Keratinocyte (primary cell): ENCODE measurements at regions not wholly inside any gene's neighbourhood (a gene's known extent, or its start where the extent isn't known, plus 50 kb on each side); places are given as distances from the start of the nearest gene placed in this dataset.

ENCODE experiments used
- DNase-seq: peaks from one replicate; pipeline ENCODE4 v3.0.0-alpha.2; 2011; ENCODE audit warnings: low read depth, missing footprints, low spot score
- FAIRE-seq: peaks from 2 replicates; lab custom pipeline; 2011; peaks lifted over from hg19 to GRCh38; lab: Jason Lieb, UNC
- H2AFZ ChIP-seq: 2 replicates; pipeline ENCODE4 v1.6.0; 2012; ENCODE audit warnings: low read length, control low read depth, inconsistent platforms; ENCODE audit not compliant: control insufficient read depth
- H3K27ac ChIP-seq: 2 replicates; pipeline ENCODE4 v1.5.1; 2011; ENCODE audit warnings: low read length; ENCODE audit not compliant: control insufficient read depth, insufficient read depth
- H3K27me3 ChIP-seq: 3 replicates; pipeline ENCODE4 v1.6.0; 2011; ENCODE audit warnings: low read length; ENCODE audit not compliant: control insufficient read depth, insufficient read depth; ENCODE audit errors: extremely low read depth
- H3K36me3 ChIP-seq, 2 experiments: 2 replicates in 1 of 2; 3 replicates in 1 of 2; pipeline ENCODE4 v1.5.1; 2011; ENCODE audit warnings: low read length in 2 of 2, mild to moderate bottlenecking in 1 of 2; ENCODE audit not compliant: control insufficient read depth in 2 of 2, insufficient read depth in 2 of 2; ENCODE audit errors: extremely low read depth in 1 of 2
- H3K4me1 ChIP-seq: 3 replicates; pipeline ENCODE4 v1.5.1; 2011; ENCODE audit warnings: low read length; ENCODE audit not compliant: control insufficient read depth, insufficient read depth; ENCODE audit errors: extremely low read depth
- H3K4me2 ChIP-seq: 3 replicates; pipeline ENCODE4 v1.6.0; 2011; ENCODE audit warnings: low read depth, low read length; ENCODE audit not compliant: control insufficient read depth, insufficient read depth; ENCODE audit errors: extremely low read depth
- H3K4me3 ChIP-seq, 3 experiments: fragments of 200-600 bp in 1 of 3; sonication (generic) in 1 of 3; 2 replicates in 2 of 3; 3 replicates in 1 of 3; pipeline ENCODE4 v1.5.1; 2011 to 2016; ENCODE audit warnings: low read length in 3 of 3, mild to moderate bottlenecking in 3 of 3, control low read depth in 2 of 3, inconsistent platforms in 1 of 3, low read depth in 1 of 3, mixed read lengths in 1 of 3, mixed run types in 1 of 3, moderate library complexity in 1 of 3; ENCODE audit not compliant: control insufficient read depth in 2 of 3, insufficient read depth in 2 of 3; ENCODE audit errors: extremely low read depth in 1 of 3
- H3K79me2 ChIP-seq: 2 replicates; pipeline ENCODE4 v1.6.0; 2012; ENCODE audit warnings: low read length; ENCODE audit not compliant: control insufficient read depth, insufficient read depth
- H3K9ac ChIP-seq: 3 replicates; pipeline ENCODE4 v1.6.0; 2011; ENCODE audit warnings: low read length; ENCODE audit not compliant: control insufficient read depth, insufficient read depth; ENCODE audit errors: extremely low read depth
- H3K9me1 ChIP-seq: 3 replicates; pipeline ENCODE4 v1.6.0; 2011; ENCODE audit warnings: low read length; ENCODE audit not compliant: control insufficient read depth, insufficient read depth; ENCODE audit errors: extremely low read depth
- H3K9me3 ChIP-seq: 2 replicates; pipeline ENCODE4 v1.5.1; 2012; ENCODE audit warnings: low read depth, low read length; ENCODE audit not compliant: control insufficient read depth
- H4K20me1 ChIP-seq: 3 replicates; pipeline ENCODE4 v1.6.0; 2011; ENCODE audit warnings: low read length; ENCODE audit not compliant: control insufficient read depth, insufficient read depth; ENCODE audit errors: extremely low read depth
- CTCF ChIP-seq, 3 experiments: IDR thresholded peaks in 1 of 3; conservative IDR thresholded peaks in 1 of 3; optimal IDR thresholded peaks in 1 of 3; 2 replicates in 2 of 3; 3 replicates in 1 of 3; pipeline versions ENCODE3 to v1.5.1; 2011; ENCODE audit warnings: low read length in 3 of 3, mild to moderate bottlenecking in 3 of 3, moderate library complexity in 2 of 3, control low read depth in 1 of 3, inconsistent platforms in 1 of 3; ENCODE audit not compliant: insufficient read depth in 2 of 3; ENCODE audit errors: extremely low read depth in 1 of 3
- EZH2 ChIP-seq: IDR thresholded peaks from one replicate; pipeline ENCODE4 v1.6.1; 2012; ENCODE audit warnings: inconsistent platforms, mild to moderate bottlenecking, low read length, moderate library complexity
- dilution Hi-C: fragments of 300-500 bp; cut with MboI; formaldehyde crosslinking; loops from one replicate; pipeline ENCODE4 v1.7.0; 2020; ENCODE audit warnings: low sequenced_read_pairs; ENCODE audit not compliant: extremely low pct_ligation_motif_present

GRCh38 chr16:66231452-66232160, 134.9 kb upstream of the CDH5 start:
- dilution Hi-C loops: no loop called here
- Histone ChIP-seq H3K27me3 (no peaks in the 10 kb centered on the region), H3K27ac (no peak overlapping the region), H3K36me3 (no peaks in the 10 kb centered on the region), H3K4me1 (no peaks in the 10 kb centered on the region), H4K20me1 (no peaks in the 10 kb centered on the region), H3K9me3 (no peaks in the 10 kb centered on the region), H3K9ac (no peak overlapping the region), H3K4me3 (no peak overlapping the region), H2AFZ (no peak overlapping the region), H3K9me1 (no peaks in the 10 kb centered on the region), H3K4me2 (no peak overlapping the region), H3K79me2 (no peaks in the 10 kb centered on the region)
- DNase-seq (no peak), FAIRE-seq (no peak)
- TF ChIP-seq EZH2 (no peak), CTCF (optimal IDR thresholded peaks at IDR 0.05 in 1 of 3, IDR thresholded peaks at IDR 0.05 in 1 of 3, conservative IDR thresholded peaks at IDR 0.05 in 1 of 3; ENCODE audit: extremely low read depth in 1 of 3, insufficient read depth in 2 of 3, low read length in 3 of 3) (no peak)

GRCh38 chr16:66229651-66230050, 136.8 kb upstream of the CDH5 start:
- TF ChIP-seq EZH2 (no peak), CTCF (optimal IDR thresholded peaks at IDR 0.05 in 1 of 3, IDR thresholded peaks at IDR 0.05 in 1 of 3, conservative IDR thresholded peaks at IDR 0.05 in 1 of 3; ENCODE audit: extremely low read depth in 1 of 3, insufficient read depth in 2 of 3, low read length in 3 of 3) (no peak)
- H3K36me3 ChIP-seq: no peaks in the 10 kb centered on the region
- no peaks in the 10 kb centered on the region for H3K79me2 ChIP-seq
- no peaks in the 10 kb centered on the region for H3K4me1 ChIP-seq
- no peaks in the 10 kb centered on the region for H3K9me1 ChIP-seq
- H2AFZ ChIP-seq: no peak overlapping the region
- H3K4me2 ChIP-seq: no peak overlapping the region
- H4K20me1 ChIP-seq: no peaks in the 10 kb centered on the region
- no peaks in the 10 kb centered on the region for H3K9me3 ChIP-seq
- dilution Hi-C loops: no loop called here
- H3K4me3 ChIP-seq: no peak overlapping the region
- no peak for FAIRE-seq
- H3K27me3 ChIP-seq: no peaks in the 10 kb centered on the region
- H3K27ac ChIP-seq: no peak overlapping the region
- DNase-seq: no peak
- H3K9ac ChIP-seq: no peak overlapping the region
